ENCODE measurements at regions not wholly inside any gene's neighbourhood (a gene's known extent, or its start where the extent isn't known, plus 50 kb on each side); places are given as distances from the start of the nearest gene placed in this dataset.
"Not testable (repeated sequence)": the region's sequence is repeated elsewhere in the genome, so short reads cannot be mapped to it uniquely, and the experiment has no call there.

GRCh38 chr16:24652803-24653202, 76.6 kb upstream of the TNRC6A start:
- no peaks in the 10 kb centered on the region for H4K20me1 ChIP-seq (ENCODE audit: control insufficient read depth, insufficient read depth, low read depth, low read length)
- no peak overlapping the region for H3K27ac ChIP-seq (ENCODE audit: low read depth, low read length)
- TF ChIP-seq EZH2phosphoT487 (IDR thresholded peaks at IDR 0.05; ENCODE audit: borderline replicate concordance, low read length) (no peak), CTCF (IDR thresholded peaks at IDR 0.05; ENCODE audit: low read depth, low read length, poor library complexity, severe bottlenecking) (no peak)
- no peaks in the 10 kb centered on the region for H3K27me3 ChIP-seq (ENCODE audit: control insufficient read depth, low read length)
- H3K4me3 ChIP-seq (ENCODE audit: low read length): no peak overlapping the region
- no peaks in the 10 kb centered on the region for H3F3A ChIP-seq (ENCODE audit: control insufficient read depth, insufficient read depth)
- H3K9me3 ChIP-seq (ENCODE audit: control insufficient read depth, insufficient read depth, low read length): no peaks in the 10 kb centered on the region
- no peaks in the 10 kb centered on the region for H3K36me3 ChIP-seq (ENCODE audit: control insufficient read depth, low read length)
- H3K4me1 ChIP-seq (ENCODE audit: control insufficient read depth, low read length): peaks cover 1% of the 10 kb centered on the region
- H3K9me2 ChIP-seq (replicated peaks; ENCODE audit: control insufficient read depth, low read length): no peaks in the 10 kb centered on the region
- no peak overlapping the region for H3K4me2 ChIP-seq (ENCODE audit: low read length)
- no peaks in the 10 kb centered on the region for H3K79me2 ChIP-seq (ENCODE audit: control insufficient read depth, low read length)

- Histone ChIP-seq H4K20me1 (ENCODE audit: control insufficient read depth, insufficient read depth, low read depth, low read length) (no peaks in the 10 kb centered on the region), H3K9me3 (ENCODE audit: control insufficient read depth, insufficient read depth, low read length) (no peaks in the 10 kb centered on the region), H3K4me3 (ENCODE audit: low read length) (no peak overlapping the region), H3K4me2 (ENCODE audit: low read length) (no peak overlapping the region), H3K27me3 (ENCODE audit: control insufficient read depth, low read length) (no peaks in the 10 kb centered on the region), H3K79me2 (ENCODE audit: control insufficient read depth, low read length) (no peaks in the 10 kb centered on the region), H3K27ac (ENCODE audit: low read depth, low read length) (no peak overlapping the region), H3K36me3 (ENCODE audit: control insufficient read depth, low read length) (no peaks in the 10 kb centered on the region), H3F3A (ENCODE audit: control insufficient read depth, insufficient read depth) (no peaks in the 10 kb centered on the region), H3K4me1 (ENCODE audit: control insufficient read depth, low read length) (peaks cover 9% of the 10 kb centered on the region), H3K9me2 (replicated peaks; ENCODE audit: control insufficient read depth, low read length) (no peaks in the 10 kb centered on the region)
- TF ChIP-seq EZH2phosphoT487 (IDR thresholded peaks at IDR 0.05; ENCODE audit: borderline replicate concordance, low read length) (no peak), CTCF (IDR thresholded peaks at IDR 0.05; ENCODE audit: low read depth, low read length, poor library complexity, severe bottlenecking) (no peak)
Measured at GRCh38 chr16:24653725-24654124, 75.7 kb upstream of the TNRC6A start.

GRCh38 chr16:24665942-24666341, 63.5 kb upstream of the TNRC6A start:
- H4K20me1 ChIP-seq (ENCODE audit: control insufficient read depth, insufficient read depth, low read depth, low read length); H3K27me3 ChIP-seq (ENCODE audit: control insufficient read depth, low read length); H3K4me2 ChIP-seq (ENCODE audit: low read length); H3K9me2 ChIP-seq (replicated peaks; ENCODE audit: control insufficient read depth, low read length); H3K9me3 ChIP-seq (ENCODE audit: control insufficient read depth, insufficient read depth, low read length); H3K36me3 ChIP-seq (ENCODE audit: control insufficient read depth, low read length); H3K79me2 ChIP-seq (ENCODE audit: control insufficient read depth, low read length); H3K4me3 ChIP-seq (ENCODE audit: low read length); H3K27ac ChIP-seq (ENCODE audit: low read depth, low read length): not testable (repeated sequence)
- peaks cover 19% of the 10 kb centered on the region for H3F3A ChIP-seq (ENCODE audit: control insufficient read depth, insufficient read depth)
- H3K4me1 ChIP-seq (ENCODE audit: control insufficient read depth, low read length): peaks cover 61% of the 10 kb centered on the region

- Histone ChIP-seq H3K9me3 (ENCODE audit: control insufficient read depth, insufficient read depth, low read length) (no peaks in the 10 kb centered on the region), H3K36me3 (ENCODE audit: control insufficient read depth, low read length) (no peaks in the 10 kb centered on the region), H3K4me2 (ENCODE audit: low read length) (no peak overlapping the region), H3K27ac (ENCODE audit: low read depth, low read length) (no peak overlapping the region), H4K20me1 (ENCODE audit: control insufficient read depth, insufficient read depth, low read depth, low read length) (no peaks in the 10 kb centered on the region), H3K9me2 (replicated peaks; ENCODE audit: control insufficient read depth, low read length) (no peaks in the 10 kb centered on the region), H3K4me3 (ENCODE audit: low read length) (no peak overlapping the region), H3K27me3 (ENCODE audit: control insufficient read depth, low read length) (no peaks in the 10 kb centered on the region), H3F3A (ENCODE audit: control insufficient read depth, insufficient read depth) (peaks cover 14% of the 10 kb centered on the region), H3K79me2 (ENCODE audit: control insufficient read depth, low read length) (no peaks in the 10 kb centered on the region), H3K4me1 (ENCODE audit: control insufficient read depth, low read length) (peaks cover 50% of the 10 kb centered on the region)
- TF ChIP-seq EZH2phosphoT487 (IDR thresholded peaks at IDR 0.05; ENCODE audit: borderline replicate concordance, low read length) (no peak), CTCF (IDR thresholded peaks at IDR 0.05; ENCODE audit: low read depth, low read length, poor library complexity, severe bottlenecking) (no peak)
Measured at GRCh38 chr16:24667244-24667764, 62.1 kb upstream of the TNRC6A start.
